ENCODE measurements at regions not wholly inside any gene's neighbourhood (a gene's known extent, or its start where the extent isn't known, plus 50 kb on each side); places are given as distances from the start of the nearest gene placed in this dataset.

DNA sequence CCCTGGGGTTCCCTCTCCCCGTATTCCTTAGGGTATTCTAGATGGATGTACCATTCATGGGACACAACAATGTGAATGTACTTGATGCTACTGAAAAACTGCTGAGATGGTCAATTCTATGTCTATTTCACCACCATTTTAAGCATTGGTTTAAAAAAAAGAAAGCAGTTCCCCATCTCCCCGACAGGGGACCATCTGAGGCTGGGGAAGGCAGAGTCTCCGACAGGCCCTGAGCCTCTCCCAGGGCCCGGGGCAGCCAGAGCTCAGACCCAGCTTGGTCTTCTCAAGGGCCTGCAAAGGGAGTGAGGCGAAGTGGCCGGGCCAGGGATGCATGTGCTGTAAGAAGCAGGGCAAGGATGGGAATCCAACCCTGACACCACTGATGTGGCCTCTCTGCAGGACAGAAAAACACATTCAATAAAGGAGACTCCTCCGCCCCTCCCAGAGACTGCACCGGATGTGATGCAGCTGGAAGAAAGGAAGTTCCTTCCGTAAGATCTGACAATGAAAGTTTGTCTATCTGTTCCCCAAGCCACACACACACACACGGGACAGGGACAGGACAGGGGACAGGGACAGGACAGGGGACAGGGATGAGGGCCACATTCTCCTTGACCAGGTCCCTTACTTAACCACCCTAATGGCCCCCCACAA lies 234.1 kb downstream of the BCL11B start:
- no peak for TF ChIP-seq POLR2A (IDR thresholded peaks at IDR 0.05; ENCODE audit: low read length)
- TF ChIP-seq GATA1 (IDR thresholded peaks at IDR 0.05; ENCODE audit: low read depth, low read length): no peak

Measured in erythroblast (primary cell).